Right lobe of liver (tissue), 6 donors: ENCODE measurements at regions not wholly inside any gene's neighbourhood (a gene's known extent, or its start where the extent isn't known, plus 50 kb on each side); places are given as distances from the start of the nearest gene placed in this dataset.

Experiments
- ATAC-seq, 4 donors: fragments of 200-7000 bp; cut with Tn5 transposase; one replicate each; pipeline ENCODE4 v1.9.1; 2020; ENCODE audit warnings: mild to moderate bottlenecking in 4 of 4, moderate library complexity in 4 of 4
- DNase-seq, 3 donors: peaks; one replicate each; pipeline ENCODE4 v3.0.0-alpha.2; 2020
- H3K27ac ChIP-seq, 3 donors: fragments of 200-600 bp; one replicate each; pipeline ENCODE4 v1.8.0; 2022
- H3K27me3 ChIP-seq, 2 donors: fragments of 200-600 bp; one replicate each; pipeline ENCODE4 v1.8.0; 2022
- H3K36me3 ChIP-seq, 4 donors: fragments of 200-600 bp; sonication (generic) in 1 of 4; one replicate each; pipeline versions ENCODE4 v1.5.1 to v1.8.0; 2017 to 2022; ENCODE audit warnings: control low read depth in 1 of 4
- H3K4me1 ChIP-seq, 4 donors: fragments of 200-600 bp; sonication (generic) in 1 of 4; one replicate each; pipeline versions ENCODE4 v1.5.1 to v1.8.0; 2017 to 2022; ENCODE audit warnings: control low read depth in 1 of 4
- H3K4me3 ChIP-seq, 3 donors: fragments of 200-600 bp; one replicate each; pipeline ENCODE4 v1.8.0; 2022
- H3K9me3 ChIP-seq, 4 donors: fragments of 200-600 bp; sonication (generic) in 1 of 4; one replicate each; pipeline versions ENCODE4 v1.5.1 to v1.8.0; 2017 to 2022; ENCODE audit warnings: control low read depth in 1 of 4
- POLR2A ChIP-seq: fragments of 450-650 bp; IDR thresholded peaks from one replicate; pipeline ENCODE4 v1.6.1; 2017; ENCODE audit warnings: antibody characterized with exemption, mild to moderate bottlenecking
- WGBS: methylation state at CpG from one replicate; pipeline ENCODE4 v1.1.6; 2018; ENCODE audit warnings: low coverage, low lambda C conversion rate; ENCODE audit not compliant: insufficient coverage; ENCODE audit errors: missing lambda C conversion rate; 5-methylcytosine and 5-hydroxymethylcytosine counted together
- intact Hi-C, 2 donors: fragments of 100-400 bp; cut with DNase I; formaldehyde crosslinking; loops; one replicate each; pipeline versions ENCODE4 v1.11.2 to v1.14.1; 2022
- TF ChIP-seq, protein P1 (sequence below), 4 donors: fragments of 200-600 bp in 3 of 4; fragments of 450-650 bp in 1 of 4; IDR thresholded peaks; one replicate each; pipeline versions ENCODE4 v1.5.1 to v1.8.0; 2016 to 2022; ENCODE audit warnings: antibody characterized with exemption in 4 of 4, mild to moderate bottlenecking in 2 of 4
- donor health status: DM: no; HTN: yes; CAD: no.
- donor health status: DM: no; HTN: no; CAD: no.
- donor health status: DM: no; HTN: no; CAD: no.
- donor health status: DM: no; HTN: yes; CAD: no.
- donor health status: DM: no; HTN: yes; CAD: no.

DNA sequence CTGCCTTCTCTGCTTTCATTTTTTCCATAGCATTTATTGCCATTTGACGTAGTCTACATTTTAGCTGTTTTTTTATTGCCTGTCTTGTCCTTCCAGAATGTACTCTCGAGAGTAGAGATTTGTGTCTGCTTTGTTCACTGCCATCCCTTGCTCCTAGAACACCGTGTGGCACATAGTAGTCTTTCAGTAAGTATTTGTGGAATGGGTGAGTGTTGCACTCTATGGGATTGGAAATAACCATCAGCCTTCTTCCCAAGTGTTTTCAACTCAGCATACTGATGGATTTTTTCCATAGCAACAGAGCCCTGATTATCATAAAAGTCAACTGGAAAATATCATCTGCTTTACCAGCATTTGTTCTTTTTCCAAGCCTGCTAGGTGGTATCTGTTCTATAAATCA lies 462.6 kb downstream of the ENC1 start:
- no peak overlapping the region for H3K4me3 ChIP-seq
- intact Hi-C loops: no loop called here
- no peaks in the 10 kb centered on the region for H3K36me3 ChIP-seq
- no peak for DNase-seq
- ATAC-seq: no peak
- H3K27me3 ChIP-seq: no peaks in the 10 kb centered on the region
- H3K9me3 ChIP-seq: no peaks in the 10 kb centered on the region
- no peak overlapping the region for H3K27ac ChIP-seq
- 89% methylated on average over 3 of the region's 3 CpGs for WGBS
- no peaks in the 10 kb centered on the region for H3K4me1 ChIP-seq
- TF ChIP-seq POLR2A: no peak
- TF ChIP-seq, protein P1, sequence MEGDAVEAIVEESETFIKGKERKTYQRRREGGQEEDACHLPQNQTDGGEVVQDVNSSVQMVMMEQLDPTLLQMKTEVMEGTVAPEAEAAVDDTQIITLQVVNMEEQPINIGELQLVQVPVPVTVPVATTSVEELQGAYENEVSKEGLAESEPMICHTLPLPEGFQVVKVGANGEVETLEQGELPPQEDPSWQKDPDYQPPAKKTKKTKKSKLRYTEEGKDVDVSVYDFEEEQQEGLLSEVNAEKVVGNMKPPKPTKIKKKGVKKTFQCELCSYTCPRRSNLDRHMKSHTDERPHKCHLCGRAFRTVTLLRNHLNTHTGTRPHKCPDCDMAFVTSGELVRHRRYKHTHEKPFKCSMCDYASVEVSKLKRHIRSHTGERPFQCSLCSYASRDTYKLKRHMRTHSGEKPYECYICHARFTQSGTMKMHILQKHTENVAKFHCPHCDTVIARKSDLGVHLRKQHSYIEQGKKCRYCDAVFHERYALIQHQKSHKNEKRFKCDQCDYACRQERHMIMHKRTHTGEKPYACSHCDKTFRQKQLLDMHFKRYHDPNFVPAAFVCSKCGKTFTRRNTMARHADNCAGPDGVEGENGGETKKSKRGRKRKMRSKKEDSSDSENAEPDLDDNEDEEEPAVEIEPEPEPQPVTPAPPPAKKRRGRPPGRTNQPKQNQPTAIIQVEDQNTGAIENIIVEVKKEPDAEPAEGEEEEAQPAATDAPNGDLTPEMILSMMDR (IDR thresholded peaks at IDR 0.05): no peak

DNA sequence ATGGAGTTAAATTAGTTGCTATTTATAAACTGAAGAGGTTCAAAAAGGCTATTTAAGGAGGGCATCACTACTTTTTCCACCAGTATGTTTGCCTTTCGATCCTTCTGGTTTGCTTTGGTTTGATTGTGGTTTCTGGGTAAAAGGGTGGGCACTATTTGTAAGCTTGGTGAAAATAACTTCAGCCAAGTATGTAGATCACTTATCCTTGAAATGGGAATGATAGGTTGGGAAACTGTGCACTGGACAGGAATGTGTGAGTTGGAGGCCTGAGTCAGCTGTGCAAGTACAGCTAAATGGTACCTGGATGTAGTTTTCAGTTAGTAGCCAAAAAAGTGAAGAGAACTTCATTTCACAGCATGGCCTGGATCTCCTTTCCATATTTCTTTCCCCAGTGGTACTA lies 466.2 kb downstream of the ENC1 start:
- Histone ChIP-seq H3K4me3 (no peak overlapping the region), H3K36me3 (no peaks in the 10 kb centered on the region), H3K27ac (no peak overlapping the region), H3K27me3 (no peaks in the 10 kb centered on the region), H3K9me3 (no peaks in the 10 kb centered on the region), H3K4me1 (no peaks in the 10 kb centered on the region)
- TF ChIP-seq POLR2A: no peak
- TF ChIP-seq, protein P1 (IDR thresholded peaks at IDR 0.05): no peak
- no peak for ATAC-seq
- no peak for DNase-seq
- intact Hi-C loops: no loop called here
- WGBS: 71% methylated on average over 1 of the region's 1 CpG

DNA sequence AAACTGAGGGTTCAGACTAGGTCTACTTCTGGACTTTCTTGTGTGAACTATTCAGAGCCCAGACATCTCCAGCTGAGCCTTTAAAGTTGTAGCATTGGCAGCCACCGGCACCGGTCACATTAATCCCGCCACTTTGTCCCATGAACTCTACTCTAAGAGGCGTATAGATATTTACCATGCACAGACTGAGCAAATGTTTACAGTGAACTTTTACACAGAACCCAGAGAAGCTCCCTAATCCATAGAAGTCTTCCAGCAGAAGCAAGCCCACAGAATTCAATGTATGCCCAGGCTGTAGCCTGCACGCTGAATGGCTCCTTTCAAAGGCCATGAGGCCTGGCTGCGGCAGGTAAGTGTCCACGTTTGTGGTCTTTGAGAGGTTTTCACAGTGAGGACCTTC lies 466.9 kb downstream of the ENC1 start:
- Histone ChIP-seq H3K27me3 (no peaks in the 10 kb centered on the region), H3K27ac (no peak overlapping the region), H3K9me3 (no peaks in the 10 kb centered on the region), H3K4me3 (no peak overlapping the region), H3K4me1 (no peaks in the 10 kb centered on the region), H3K36me3 (no peaks in the 10 kb centered on the region)
- WGBS: 74% methylated on average over 7 of the region's 7 CpGs
- TF ChIP-seq, protein P1 (IDR thresholded peaks at IDR 0.05): no peak
- no peak for TF ChIP-seq POLR2A
- ATAC-seq (no peak), DNase-seq (no peak)
- intact Hi-C loops: no loop called here

DNA sequence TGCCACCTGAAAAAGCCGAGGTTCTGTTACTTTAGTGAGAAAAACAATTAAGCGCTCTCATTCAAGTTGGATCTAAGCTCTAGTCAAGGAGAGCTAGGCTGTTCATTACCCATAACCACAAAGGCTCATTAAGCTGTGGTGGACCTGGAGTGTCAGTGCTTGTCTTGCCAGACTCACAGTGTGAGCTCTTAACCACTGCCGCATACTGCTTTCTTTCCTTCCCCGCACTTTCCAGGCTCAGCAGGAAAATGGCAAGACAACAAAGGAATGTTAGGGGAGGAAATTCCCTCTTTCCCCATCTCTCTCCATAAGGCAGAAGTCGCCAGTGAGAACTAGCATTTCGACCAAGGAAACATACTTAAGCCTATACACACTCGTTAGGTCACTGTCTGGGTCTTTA lies 467.3 kb downstream of the ENC1 start:
- Histone ChIP-seq H3K27ac (no peak overlapping the region), H3K4me1 (no peaks in the 10 kb centered on the region), H3K27me3 (no peaks in the 10 kb centered on the region), H3K4me3 (no peak overlapping the region), H3K9me3 (no peaks in the 10 kb centered on the region), H3K36me3 (no peaks in the 10 kb centered on the region)
- TF ChIP-seq POLR2A: no peak
- TF ChIP-seq, protein P1 (IDR thresholded peaks at IDR 0.05): no peak
- no peak for DNase-seq
- ATAC-seq: no peak
- intact Hi-C loops: no loop called here
- WGBS: 70% methylated on average over 6 of the region's 7 CpGs

DNA sequence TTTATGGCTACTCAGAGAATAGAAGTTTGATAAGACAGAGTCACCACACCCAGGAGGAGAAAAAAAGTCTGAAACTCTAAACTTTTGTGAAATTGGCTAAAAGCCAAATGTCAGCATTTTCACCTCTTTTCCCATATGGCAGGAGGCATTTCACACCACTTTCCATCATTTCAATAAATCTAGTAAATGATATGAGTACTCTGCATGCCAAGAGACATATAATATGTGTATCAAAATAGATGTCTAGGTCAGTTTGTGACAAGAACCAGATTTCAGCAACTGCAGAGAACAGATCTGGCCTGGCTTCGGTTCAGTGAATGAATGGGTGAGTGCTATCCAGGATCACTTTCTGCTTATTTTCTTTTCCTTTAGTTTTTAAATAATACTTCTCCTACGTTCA lies 470.8 kb downstream of the ENC1 start:
- intact Hi-C loops: no loop called here
- no peaks in the 10 kb centered on the region for H3K9me3 ChIP-seq
- H3K4me3 ChIP-seq: no peak overlapping the region
- ATAC-seq: no peak
- 85% methylated on average over 2 of the region's 2 CpGs for WGBS
- H3K27ac ChIP-seq: no peak overlapping the region
- H3K4me1 ChIP-seq: no peaks in the 10 kb centered on the region
- DNase-seq: no peak
- H3K27me3 ChIP-seq: no peaks in the 10 kb centered on the region
- no peaks in the 10 kb centered on the region for H3K36me3 ChIP-seq
- TF ChIP-seq POLR2A: no peak
- TF ChIP-seq, protein P1 (IDR thresholded peaks at IDR 0.05): no peak
